HFF-Myc (cell line): ENCODE measurements at regions not wholly inside any gene's neighbourhood (a gene's known extent, or its start where the extent isn't known, plus 50 kb on each side); places are given as distances from the start of the nearest gene placed in this dataset.

Source experiments
- DNase-seq: peaks from one replicate; pipeline ENCODE4 v3.0.0-alpha.2; 2011; ENCODE audit warnings: low read depth; ENCODE audit errors: extremely low read depth
- H3K4me3 ChIP-seq: replicated peaks from 2 replicates; pipeline ENCODE4 v1.5.1; 2011; ENCODE audit warnings: low read depth, mild to moderate bottlenecking, control low read depth, low read length
- TF ChIP-seq, protein P1 (sequence below): IDR thresholded peaks from 2 replicates; pipeline ENCODE4 v1.5.1; 2012; ENCODE audit warnings: mild to moderate bottlenecking, low read depth, low read length, control low read depth; ENCODE audit errors: missing control alignments

DNA sequence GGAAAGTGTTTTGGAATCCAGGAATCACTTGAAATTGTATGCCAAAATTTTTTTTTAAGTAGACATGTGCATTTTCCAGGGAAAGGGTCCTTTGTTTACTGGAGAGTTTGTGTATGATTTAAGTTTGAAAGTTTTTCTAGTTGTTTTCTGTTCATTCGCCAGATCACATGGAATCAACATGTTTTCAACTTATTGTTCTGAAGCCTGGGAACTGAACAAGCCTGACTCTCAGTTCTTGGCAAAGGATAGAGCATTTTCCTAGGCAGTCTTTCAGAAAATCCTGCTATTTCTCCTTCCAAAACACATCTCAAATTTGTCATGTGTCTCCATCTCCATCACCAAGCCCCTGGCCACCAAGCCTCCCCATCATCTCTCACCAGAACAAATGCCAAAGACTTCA is 374.8 kb downstream of the MAFB start:
- no peak for DNase-seq
- TF ChIP-seq, protein P1, sequence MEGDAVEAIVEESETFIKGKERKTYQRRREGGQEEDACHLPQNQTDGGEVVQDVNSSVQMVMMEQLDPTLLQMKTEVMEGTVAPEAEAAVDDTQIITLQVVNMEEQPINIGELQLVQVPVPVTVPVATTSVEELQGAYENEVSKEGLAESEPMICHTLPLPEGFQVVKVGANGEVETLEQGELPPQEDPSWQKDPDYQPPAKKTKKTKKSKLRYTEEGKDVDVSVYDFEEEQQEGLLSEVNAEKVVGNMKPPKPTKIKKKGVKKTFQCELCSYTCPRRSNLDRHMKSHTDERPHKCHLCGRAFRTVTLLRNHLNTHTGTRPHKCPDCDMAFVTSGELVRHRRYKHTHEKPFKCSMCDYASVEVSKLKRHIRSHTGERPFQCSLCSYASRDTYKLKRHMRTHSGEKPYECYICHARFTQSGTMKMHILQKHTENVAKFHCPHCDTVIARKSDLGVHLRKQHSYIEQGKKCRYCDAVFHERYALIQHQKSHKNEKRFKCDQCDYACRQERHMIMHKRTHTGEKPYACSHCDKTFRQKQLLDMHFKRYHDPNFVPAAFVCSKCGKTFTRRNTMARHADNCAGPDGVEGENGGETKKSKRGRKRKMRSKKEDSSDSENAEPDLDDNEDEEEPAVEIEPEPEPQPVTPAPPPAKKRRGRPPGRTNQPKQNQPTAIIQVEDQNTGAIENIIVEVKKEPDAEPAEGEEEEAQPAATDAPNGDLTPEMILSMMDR = no peak
- H3K4me3 ChIP-seq = no peak overlapping the region

DNA sequence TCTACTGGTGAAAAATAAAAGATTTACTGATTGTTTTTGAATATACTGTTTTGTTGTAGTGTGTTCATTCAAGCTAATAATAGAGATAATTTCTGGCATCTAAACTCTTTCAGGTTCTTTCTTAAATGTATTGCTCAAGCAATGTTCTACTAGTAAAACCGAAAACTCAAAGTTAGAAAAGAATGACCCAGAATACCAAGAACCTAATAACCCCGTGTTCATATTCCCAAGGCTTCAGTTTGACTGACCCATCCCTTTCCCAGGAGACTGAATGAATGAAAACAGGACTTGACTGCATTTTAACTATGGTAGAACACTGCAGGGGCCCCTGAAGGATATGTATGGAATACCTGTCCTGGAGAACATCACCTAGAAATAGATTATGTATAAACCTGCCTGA is 375.3 kb downstream of the MAFB start:
- DNase-seq = no peak
- no peak overlapping the region for H3K4me3 ChIP-seq
- TF ChIP-seq, protein P1 = no peak

DNA sequence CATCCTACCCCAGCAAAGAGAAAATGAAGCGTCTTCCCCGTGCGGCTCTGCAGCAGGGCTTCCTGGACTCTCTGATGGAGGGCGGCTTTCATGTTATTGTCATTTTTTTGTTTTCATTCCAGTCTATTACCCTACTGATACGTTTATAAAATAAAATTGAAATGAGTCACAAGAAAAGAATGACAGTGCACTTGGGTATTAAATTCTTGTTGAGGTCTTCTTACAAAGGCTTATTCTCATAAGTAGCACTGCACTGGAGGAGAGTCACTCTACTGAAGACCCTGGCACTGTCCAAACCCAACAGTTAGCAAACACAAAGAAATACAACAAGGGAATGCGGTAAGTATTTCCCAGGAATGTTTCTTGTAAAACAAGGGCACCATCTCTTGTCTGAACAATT is 379.3 kb downstream of the MAFB start:
- no peak for DNase-seq

DNA sequence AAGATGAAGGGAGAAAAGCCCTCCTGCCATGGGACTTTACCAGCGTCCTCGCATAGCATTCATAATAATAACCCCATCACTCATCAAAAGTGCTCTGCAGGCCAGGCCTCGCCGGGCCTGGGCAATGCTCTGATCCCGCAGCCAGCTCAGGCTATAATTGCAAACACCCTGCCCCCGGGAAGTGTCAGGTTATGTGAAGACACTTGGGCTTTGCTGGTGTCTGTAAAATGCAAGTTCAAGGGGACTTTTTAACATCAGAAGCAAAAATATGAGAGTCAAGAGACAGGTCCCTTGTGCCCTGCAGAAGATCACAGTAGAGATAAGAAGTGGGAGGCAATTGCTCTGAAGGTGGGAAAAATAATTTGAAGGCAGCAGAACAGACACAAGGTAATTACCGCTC is 381.0 kb downstream of the MAFB start:
- TF ChIP-seq, protein P1 = no peak
- H3K4me3 ChIP-seq = no peak overlapping the region
- DNase-seq = no peak

More for the DNA sequence above, 379.3 kb downstream of the MAFB start:
- no peak overlapping the region for H3K4me3 ChIP-seq
- TF ChIP-seq, protein P1 = no peak

DNA sequence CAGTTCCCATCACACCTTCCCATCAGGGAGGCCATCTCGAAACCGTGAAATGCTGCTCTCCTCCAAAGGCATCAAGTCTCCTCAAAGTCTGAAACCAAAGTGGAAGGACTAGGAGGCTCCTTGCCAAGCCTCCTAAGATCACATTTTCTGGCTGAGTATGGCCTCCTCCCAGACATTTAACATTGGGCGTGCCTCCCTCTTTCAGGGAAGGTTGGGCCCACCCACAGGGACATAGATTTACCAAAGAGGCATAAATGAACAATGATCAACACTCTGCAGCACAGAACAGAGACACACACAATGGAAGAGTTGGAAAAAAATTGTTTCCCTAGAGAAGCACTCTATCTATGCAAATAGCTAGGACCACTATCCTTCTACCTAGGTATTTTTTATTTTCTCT is 381.8 kb downstream of the MAFB start:
- DNase-seq = no peak
- H3K4me3 ChIP-seq = no peak overlapping the region
- TF ChIP-seq, protein P1 = no peak

DNA sequence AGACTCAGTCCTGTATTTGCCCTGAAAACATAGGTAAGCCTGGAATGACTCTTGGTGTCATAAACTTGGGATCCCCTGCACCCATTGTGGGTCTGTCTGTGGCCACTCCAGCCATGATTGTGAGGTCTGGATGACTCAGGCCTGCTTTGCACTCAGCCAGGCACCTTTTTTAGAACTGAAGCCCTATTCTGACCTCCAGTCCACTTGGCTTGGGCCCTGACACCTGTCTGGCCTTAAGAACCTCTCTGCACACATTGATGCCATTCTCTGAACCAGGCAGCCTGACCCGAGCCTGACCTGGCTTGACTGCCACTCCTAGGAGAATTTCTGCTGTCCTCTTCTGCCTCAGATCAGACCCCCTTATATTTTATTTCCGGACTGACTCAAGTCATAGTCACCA is 383.7 kb downstream of the MAFB start:
- no peak for DNase-seq
- TF ChIP-seq, protein P1 = no peak
- H3K4me3 ChIP-seq = no peak overlapping the region

DNA sequence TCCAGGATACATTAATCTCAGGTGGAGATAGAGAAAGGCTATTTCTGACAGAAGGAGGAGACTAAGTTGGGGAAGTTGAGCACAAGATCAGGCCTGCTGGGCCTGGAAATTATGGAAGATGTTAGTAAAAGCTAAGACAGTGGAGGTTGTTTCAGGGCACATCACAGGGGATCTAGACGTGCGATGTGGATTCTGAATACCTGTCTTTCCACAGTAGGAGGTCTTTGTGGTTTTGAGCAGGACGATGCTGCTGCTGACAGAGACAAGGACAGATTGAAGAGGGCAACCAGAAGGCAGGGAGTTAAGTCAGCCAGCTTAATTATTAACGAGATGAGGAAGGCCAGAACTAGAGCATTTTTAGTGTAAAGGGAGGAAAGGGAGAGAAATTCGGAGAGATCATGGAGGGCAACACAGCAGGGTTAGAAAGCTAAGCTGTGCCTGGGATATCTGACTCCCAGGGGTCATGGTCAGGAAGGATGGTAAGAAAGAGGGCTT is 384.9 kb downstream of the MAFB start:
- DNase-seq = no peak
- TF ChIP-seq, protein P1 = no peak

More for the DNA sequence above, 384.9 kb downstream of the MAFB start:
- no peak overlapping the region for H3K4me3 ChIP-seq
